Endothelial cell (in vitro differentiated cells): ENCODE measurements at regions not wholly inside any gene's neighbourhood (a gene's known extent, or its start where the extent isn't known, plus 50 kb on each side); places are given as distances from the start of the nearest gene placed in this dataset.

ENCODE experiments used
- DNase-seq: peaks from one replicate; pipeline ENCODE4 v3.0.0; 2021; ENCODE audit warnings: low spot score
- H3K27ac Mint-ChIP-seq: one replicate; pipeline ENCODE4 v1.8.0; 2021; ENCODE audit warnings: mixed read lengths, inconsistent platforms; ENCODE audit not compliant: unreplicated experiment
- H3K27me3 Mint-ChIP-seq: one replicate; pipeline ENCODE4 v1.8.0; 2021; ENCODE audit warnings: mild to moderate bottlenecking, moderate library complexity, mixed read lengths, inconsistent platforms; ENCODE audit not compliant: unreplicated experiment
- H3K36me3 Mint-ChIP-seq: one replicate; pipeline ENCODE4 v1.8.0; 2021; ENCODE audit warnings: mild to moderate bottlenecking, low read depth, mixed read lengths, inconsistent platforms; ENCODE audit not compliant: unreplicated experiment
- H3K4me1 Mint-ChIP-seq: one replicate; pipeline ENCODE4 v1.8.0; 2021; ENCODE audit warnings: mild to moderate bottlenecking, mixed read lengths, inconsistent platforms; ENCODE audit not compliant: unreplicated experiment
- H3K4me3 Mint-ChIP-seq: one replicate; pipeline ENCODE4 v1.8.0; 2021; ENCODE audit warnings: mild to moderate bottlenecking, mixed read lengths, inconsistent platforms; ENCODE audit not compliant: unreplicated experiment
- H3K9me3 Mint-ChIP-seq: one replicate; pipeline ENCODE4 v1.8.0; 2021; ENCODE audit warnings: mixed read lengths, inconsistent platforms; ENCODE audit not compliant: unreplicated experiment
- CTCF ChIP-seq: fragments of 200-600 bp; sonication (generic); IDR thresholded peaks from one replicate; pipeline ENCODE4 v1.5.0; 2021; ENCODE audit warnings: antibody characterized with exemption; ENCODE audit not compliant: unreplicated experiment

- Mint-ChIP-seq H3K27ac (no peak overlapping the region), H3K36me3 (no peaks in the 10 kb centered on the region), H3K4me3 (no peak overlapping the region), H3K27me3 (no peaks in the 10 kb centered on the region), H3K9me3 (no peaks in the 10 kb centered on the region), H3K4me1 (no peaks in the 10 kb centered on the region)
- no peak for DNase-seq
- TF ChIP-seq CTCF, result no peak
Observed at GRCh38 chr2:7929281-7929680, 752.6 kb upstream of the ID2 start.

GRCh38 chr2:7930800-7931635 is 750.8 kb upstream of the ID2 start:
- Mint-ChIP-seq H3K36me3 (no peaks in the 10 kb centered on the region), H3K4me1 (no peaks in the 10 kb centered on the region), H3K27ac (no peak overlapping the region), H3K9me3 (no peaks in the 10 kb centered on the region), H3K4me3 (no peak overlapping the region), H3K27me3 (no peaks in the 10 kb centered on the region)
- no peak for DNase-seq
- no peak for TF ChIP-seq CTCF

GRCh38 chr2:7931808-7932207 is 750.0 kb upstream of the ID2 start:
- Mint-ChIP-seq H3K9me3 (no peaks in the 10 kb centered on the region), H3K36me3 (no peaks in the 10 kb centered on the region), H3K4me3 (no peak overlapping the region), H3K27ac (no peak overlapping the region), H3K27me3 (no peaks in the 10 kb centered on the region), H3K4me1 (no peaks in the 10 kb centered on the region)
- no peak for DNase-seq
- TF ChIP-seq CTCF, result no peak

GRCh38 chr2:7933672-7934071 is 748.2 kb upstream of the ID2 start:
- H3K27ac Mint-ChIP-seq, result no peak overlapping the region
- H3K27me3 Mint-ChIP-seq, result no peaks in the 10 kb centered on the region
- no peak for TF ChIP-seq CTCF
- H3K4me3 Mint-ChIP-seq, result no peak overlapping the region
- no peak for DNase-seq
- no peaks in the 10 kb centered on the region for H3K9me3 Mint-ChIP-seq
- no peaks in the 10 kb centered on the region for H3K36me3 Mint-ChIP-seq
- no peaks in the 10 kb centered on the region for H3K4me1 Mint-ChIP-seq

GRCh38 chr2:7934476-7934875 is 747.4 kb upstream of the ID2 start:
- no peak for DNase-seq
- Mint-ChIP-seq H3K4me3 (no peak overlapping the region), H3K4me1 (no peaks in the 10 kb centered on the region), H3K27me3 (no peaks in the 10 kb centered on the region), H3K36me3 (no peaks in the 10 kb centered on the region), H3K9me3 (no peaks in the 10 kb centered on the region), H3K27ac (no peak overlapping the region)
- no peak for TF ChIP-seq CTCF
